NCI-H524 (cell line): ENCODE measurements at regions not wholly inside any gene's neighbourhood (a gene's known extent, or its start where the extent isn't known, plus 50 kb on each side); places are given as distances from the start of the nearest gene placed in this dataset.
"Not testable (repeated sequence)": the region's sequence is repeated elsewhere in the genome, so short reads cannot be mapped to it uniquely, and the experiment has no call there.

ENCODE experiments used
- DNase-seq, 2 experiments: peaks; one replicate each; lab custom pipeline; 2025; lab: John Stamatoyannopoulos, UW

GRCh38 chr21:22277341-22277740 is 1279.1 kb downstream of the NCAM2 start:
- no peak for DNase-seq

DNA sequence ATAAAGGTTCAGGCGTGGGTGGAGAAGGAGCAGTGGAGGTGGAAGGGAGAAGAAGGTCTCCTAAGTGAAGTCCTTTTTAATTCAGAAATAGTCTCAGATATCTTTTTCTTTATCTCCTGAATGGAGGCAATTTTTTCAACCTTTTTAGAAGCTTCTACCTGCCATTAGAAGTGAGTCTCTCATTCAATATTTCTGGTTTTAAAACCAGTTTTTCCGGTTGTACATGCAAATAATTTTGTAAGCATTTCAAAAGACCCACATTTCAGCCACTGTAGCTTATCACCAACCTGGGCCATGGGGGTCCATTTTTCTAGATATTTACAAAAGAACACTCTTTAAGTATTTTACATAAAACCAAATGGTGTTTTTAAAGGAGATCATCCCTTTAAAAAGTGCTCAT is 1280.2 kb downstream of the NCAM2 start:
- no peak for DNase-seq

- DNase-seq: no peak
Measured at GRCh38 chr21:22280851-22281250, 1282.6 kb downstream of the NCAM2 start.

DNA sequence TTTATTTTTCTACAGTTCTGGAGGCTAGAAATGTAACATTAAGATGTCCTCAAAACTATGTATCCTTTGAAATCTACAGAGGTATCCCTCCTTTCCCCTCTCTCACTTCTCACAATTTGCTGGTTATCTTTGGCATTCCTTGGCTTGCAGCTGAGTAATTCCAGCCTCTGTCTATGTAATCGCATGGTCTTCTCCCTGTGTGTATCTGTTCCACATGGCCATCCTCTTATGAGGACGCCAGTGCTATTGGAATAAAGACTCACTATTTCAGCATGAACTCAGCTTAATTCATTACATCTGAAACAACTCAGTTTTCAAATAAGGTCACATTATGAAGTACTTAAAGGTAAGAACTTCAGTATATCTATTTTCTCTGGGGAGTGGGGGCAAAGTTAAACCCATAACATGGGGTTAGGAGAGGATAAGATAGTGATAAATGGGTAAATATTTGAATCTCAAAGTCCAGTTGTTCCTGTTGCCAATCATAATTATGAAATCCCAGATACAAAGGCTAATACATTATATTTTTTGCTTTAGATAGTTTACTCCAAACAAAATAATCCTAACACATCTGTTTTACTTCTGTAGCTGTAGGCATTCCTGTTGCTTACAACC is 1290.8 kb downstream of the NCAM2 start:
- DNase-seq: no peak

- DNase-seq: no peak
Measured at GRCh38 chr21:22292144-22292543, 1293.9 kb downstream of the NCAM2 start.

GRCh38 chr21:22297575-22297974 is 1299.4 kb downstream of the NCAM2 start:
- no peak for DNase-seq

DNA sequence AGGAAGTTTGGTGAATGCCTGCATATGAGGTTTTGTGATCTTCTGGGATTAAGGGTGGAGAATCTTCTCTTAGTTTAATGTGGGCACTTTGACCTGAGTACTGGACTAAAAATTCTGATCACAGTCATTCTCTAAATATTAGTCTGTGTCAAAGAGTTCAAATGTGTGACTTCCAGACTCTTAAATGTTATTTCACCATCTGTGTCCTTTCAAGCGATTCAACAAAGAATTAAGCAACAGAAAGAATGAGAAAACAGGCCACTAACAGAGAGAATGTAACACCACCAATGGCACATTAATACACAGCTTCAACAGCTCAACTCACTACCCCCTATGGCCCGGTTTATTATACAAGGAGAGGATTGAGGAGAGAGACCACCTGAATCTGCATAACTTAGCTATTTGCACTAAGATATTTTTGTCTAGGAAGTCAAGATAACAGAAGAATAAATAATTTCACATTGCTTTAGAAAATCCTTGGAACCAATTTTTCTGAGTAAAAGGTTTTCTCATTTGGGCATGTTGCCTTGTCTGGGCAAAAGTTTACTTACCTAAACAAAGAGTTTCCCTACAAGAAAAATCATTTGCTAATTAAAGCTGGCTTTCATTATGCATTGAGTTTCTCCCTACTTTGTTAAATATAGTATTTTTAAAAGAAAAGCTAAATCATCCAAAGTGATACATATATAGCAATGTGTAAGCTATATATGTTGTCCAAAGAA is 1313.7 kb downstream of the NCAM2 start:
- DNase-seq: no peak

GRCh38 chr21:22314963-22315362 is 1316.8 kb downstream of the NCAM2 start:
- no peak for DNase-seq

DNA sequence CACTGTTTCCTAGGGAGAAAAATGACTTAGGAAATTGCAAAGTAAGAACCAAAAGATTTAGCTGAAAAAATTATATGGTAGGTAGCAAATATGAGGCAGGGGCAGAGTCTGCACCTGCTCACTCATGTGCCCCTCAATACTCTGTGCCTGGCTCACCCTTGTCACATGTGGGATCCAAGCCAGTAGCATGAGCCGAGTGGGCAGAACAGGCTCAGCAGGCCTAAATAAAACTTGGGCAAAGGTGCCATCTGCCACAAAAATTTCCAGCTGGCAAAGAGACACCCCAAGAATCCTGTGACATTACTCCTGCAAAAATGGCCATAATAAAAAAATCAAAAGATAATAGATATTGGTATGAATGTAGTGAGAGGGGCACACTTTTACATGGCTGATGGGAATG is 1321.2 kb downstream of the NCAM2 start:
- no peak for DNase-seq

- no peak for DNase-seq
Measured at GRCh38 chr21:22342889-22343288, 1344.7 kb downstream of the NCAM2 start.

DNA sequence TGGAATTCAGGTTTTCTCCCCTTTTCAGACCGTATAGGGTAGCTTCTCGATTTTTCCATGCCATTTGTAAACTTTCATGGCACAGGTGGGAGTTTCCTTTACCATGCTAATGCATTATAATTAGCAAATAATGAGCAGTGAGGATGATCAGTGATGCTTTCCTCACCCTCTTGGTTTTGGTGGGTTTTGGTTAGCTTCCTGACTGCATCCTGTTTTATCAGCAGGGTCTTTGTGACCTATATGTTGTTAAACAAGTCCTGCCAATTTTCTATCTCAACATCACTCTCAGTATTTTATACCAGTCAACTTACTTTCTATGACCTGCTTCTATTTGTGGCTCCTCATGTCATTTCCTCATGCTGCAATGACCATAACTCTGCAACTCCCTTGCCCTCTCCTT is 1345.1 kb downstream of the NCAM2 start:
- no peak for DNase-seq

DNA sequence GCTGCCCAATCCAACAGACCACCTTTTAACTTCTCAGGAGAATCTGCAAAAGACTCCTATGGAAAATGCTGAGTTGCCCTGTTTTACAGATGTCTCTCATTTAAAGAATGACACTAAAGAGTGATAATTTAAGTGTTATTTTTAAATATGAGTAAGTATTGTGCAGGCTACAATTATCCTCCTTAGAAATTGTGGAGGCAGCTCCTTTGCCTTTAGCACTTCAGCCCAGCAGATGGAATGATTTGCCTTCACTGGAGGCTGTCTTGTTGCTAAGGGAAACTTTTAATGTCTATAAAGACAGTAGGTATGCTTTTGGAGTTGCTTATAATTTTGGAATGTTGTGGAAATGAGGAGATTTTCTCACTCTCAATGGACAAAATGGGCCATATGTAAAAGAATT is 1345.5 kb downstream of the NCAM2 start:
- DNase-seq: no peak

GRCh38 chr21:22345624-22346023 is 1347.4 kb downstream of the NCAM2 start:
- DNase-seq: no peak

GRCh38 chr21:22346576-22346975 is 1348.4 kb downstream of the NCAM2 start:
- no peak for DNase-seq

DNA sequence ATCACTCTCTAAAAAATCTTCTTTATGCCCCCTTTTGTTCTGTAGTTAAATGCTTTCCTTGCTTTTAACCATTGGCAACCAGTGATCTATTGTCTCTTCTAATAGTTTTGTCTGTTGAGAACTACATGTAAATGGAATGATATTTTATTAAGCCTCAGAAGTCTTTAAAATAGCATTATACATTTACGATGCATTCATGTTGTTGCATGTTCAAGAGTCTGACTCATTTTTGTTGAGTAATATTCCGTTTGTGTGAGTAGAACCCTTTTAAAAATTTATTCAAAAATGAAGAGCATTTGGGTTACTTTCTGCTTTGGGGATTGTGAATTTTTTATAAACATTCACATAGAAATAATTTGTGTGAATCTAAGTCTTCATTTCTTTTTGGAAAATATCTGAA is 1352.9 kb downstream of the NCAM2 start:
- no peak for DNase-seq

DNA sequence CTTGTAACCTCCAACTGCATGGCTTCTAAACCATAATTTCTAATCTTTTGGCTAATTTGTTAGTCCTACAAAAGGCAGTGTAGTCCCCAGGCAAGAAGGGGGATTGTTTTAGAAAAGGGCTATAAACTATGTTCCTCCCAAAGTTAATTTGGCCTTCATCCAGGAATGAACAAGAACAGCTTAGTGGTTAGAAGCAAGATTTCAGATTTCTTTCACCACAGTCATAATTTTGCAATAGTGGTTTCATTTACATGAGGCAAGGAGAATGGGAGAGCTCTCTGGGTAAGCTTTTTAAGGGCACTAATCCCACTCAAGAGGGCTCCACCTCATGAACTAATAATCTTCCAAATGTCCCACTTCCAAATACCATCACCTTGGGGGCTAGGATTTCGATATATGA is 1353.9 kb downstream of the NCAM2 start:
- peak; percentile 37 to 76 for DNase-seq

GRCh38 chr21:22355949-22356348 is 1357.7 kb downstream of the NCAM2 start:
- no peak for DNase-seq

DNA sequence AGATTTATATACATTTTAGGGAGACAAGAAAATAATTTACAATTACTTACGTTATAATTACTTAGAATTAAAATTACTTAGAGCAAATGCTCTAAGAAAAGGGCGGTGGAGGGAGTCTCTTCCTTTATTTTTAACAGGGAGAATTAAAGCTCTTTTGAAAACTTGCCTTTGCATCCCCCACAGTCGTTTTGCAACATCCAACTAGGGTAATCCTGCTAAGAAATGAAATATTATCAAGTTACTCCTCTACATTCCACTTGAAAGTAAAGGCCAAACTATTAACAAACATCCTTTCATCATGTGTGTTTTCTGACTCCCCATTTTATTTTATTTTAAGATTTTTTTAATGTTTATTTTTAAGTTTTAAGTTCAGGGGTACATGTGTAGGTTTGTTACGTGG is 1358.5 kb downstream of the NCAM2 start:
- no peak for DNase-seq

DNA sequence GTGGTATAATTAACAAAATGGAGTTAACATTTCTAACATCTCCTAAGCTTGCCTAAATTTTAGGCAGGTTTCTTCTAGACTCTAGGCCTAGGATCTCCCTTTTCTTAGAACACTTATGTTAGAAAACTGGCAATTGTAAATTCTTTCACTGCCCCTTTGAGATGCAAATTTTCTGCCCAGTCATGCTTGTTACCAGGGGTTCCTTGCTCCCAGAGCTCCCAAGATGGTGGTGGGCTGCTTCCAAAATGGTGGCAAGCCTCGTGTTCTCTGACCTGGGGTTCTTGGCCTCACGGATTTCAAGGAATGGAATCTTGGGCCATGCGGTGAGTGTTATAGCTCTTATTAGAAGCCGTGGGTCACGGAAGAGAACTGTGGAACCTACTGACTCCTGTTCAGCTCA is 1361.4 kb downstream of the NCAM2 start:
- not testable (repeated sequence) for DNase-seq

DNA sequence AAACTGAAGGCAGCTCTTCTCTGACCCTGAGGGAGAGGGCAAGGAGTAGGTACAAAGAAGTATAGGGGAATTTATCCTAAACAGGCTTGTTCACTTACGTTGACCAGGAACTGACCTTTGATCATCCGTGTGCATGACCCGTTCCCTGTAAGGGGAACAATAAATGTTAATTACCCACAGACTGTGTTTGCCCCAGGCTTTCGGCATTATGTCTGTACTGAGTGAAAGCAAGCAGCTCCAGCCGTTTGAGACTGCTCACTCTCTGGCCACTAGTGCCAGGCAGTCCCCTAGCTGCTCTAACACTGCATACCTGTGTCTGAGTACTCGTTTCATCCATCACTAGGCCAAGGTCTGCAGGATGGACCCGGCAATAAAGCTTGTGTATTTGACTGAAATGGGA is 1365.3 kb downstream of the NCAM2 start:
- DNase-seq: no peak

DNA sequence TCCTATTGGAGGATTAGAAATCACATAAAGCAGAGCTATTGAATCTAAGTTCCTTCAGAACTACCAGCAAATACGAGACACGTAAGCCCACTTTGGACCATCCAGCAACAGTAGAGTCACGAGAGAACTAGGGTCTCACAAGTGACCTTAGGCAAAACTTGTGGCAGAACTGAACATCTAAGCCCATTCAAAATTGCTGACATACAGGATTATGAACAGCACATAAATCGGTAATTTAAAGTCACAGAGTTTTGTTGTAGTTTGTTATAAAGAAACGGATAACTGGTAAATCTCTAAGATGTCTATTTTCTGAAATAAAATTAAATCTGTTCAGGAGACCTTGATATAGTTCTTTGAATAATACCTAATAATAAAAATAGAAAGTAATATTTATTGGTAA is 1366.0 kb downstream of the NCAM2 start:
- DNase-seq: no peak

DNA sequence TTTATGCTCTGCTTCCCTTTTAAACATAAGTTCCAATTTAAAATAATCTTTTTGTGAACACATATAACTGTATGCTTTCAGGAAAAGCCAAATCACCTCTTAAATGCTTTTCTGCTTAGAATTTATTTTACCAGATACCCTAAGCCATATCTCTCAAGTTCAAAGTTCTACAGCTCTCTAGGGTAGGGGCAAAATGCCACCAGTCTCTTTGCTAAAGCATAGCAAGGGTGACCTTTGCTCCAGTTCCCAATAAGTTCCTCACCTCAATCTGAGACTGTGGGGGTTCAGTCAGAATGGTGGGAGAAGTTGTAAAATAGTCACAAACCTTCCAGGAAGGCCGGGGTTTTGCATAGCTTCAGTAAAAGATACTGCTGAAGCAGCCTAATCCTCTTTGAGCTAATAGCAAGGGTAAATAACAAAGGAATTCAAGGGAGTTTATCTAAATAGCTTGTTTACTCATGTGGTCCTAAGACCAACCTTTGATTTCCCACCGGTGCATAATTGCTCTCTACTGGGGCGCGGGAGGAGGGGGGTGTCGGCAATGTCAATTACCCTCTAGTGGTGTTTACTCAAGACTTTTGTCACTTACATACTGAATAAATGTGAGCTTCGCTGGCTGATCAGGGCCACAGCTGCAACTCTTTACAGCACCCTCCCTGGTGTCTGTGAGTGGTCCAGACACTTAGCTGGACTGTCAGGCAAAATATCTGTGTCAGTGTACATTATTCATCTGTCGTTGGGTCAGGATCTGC is 1376.2 kb downstream of the NCAM2 start:
- DNase-seq: no peak

- not testable (repeated sequence) for DNase-seq
Measured at GRCh38 chr21:22377795-22378194, 1379.6 kb downstream of the NCAM2 start.
